ENCODE measurements at regions not wholly inside any gene's neighbourhood (a gene's known extent, or its start where the extent isn't known, plus 50 kb on each side); places are given as distances from the start of the nearest gene placed in this dataset.

GRCh38 chr15:75100679-75101078 is 77.3 kb downstream of the PPCDC start:
- Histone ChIP-seq H3K36me3 (ENCODE audit: insufficient read depth, low read length) (no peaks in the 10 kb centered on the region), H3K4me3 (ENCODE audit: low read length) (no peak overlapping the region), H3K27ac (ENCODE audit: low read depth, low read length) (no peak overlapping the region), H3K27me3 (ENCODE audit: insufficient read depth, low read length) (no peaks in the 10 kb centered on the region), H3K9me3 (ENCODE audit: insufficient read depth, low read depth, low read length) (no peaks in the 10 kb centered on the region), H3K4me1 (ENCODE audit: insufficient read depth, low read length) (no peaks in the 10 kb centered on the region), H3K9ac (ENCODE audit: low read depth, low read length) (no peak overlapping the region)
- 97% methylated on average over 2 of the region's 2 CpGs for WGBS

GRCh38 chr15:75104804-75105557 is 81.6 kb downstream of the PPCDC start:
- Histone ChIP-seq H3K9me3 (ENCODE audit: insufficient read depth, low read depth, low read length) (no peaks in the 10 kb centered on the region), H3K27ac (ENCODE audit: low read depth, low read length) (no peak overlapping the region), H3K9ac (ENCODE audit: low read depth, low read length) (no peak overlapping the region), H3K36me3 (ENCODE audit: insufficient read depth, low read length) (no peaks in the 10 kb centered on the region), H3K4me3 (ENCODE audit: low read length) (no peak overlapping the region), H3K4me1 (ENCODE audit: insufficient read depth, low read length) (no peaks in the 10 kb centered on the region), H3K27me3 (ENCODE audit: insufficient read depth, low read length) (no peaks in the 10 kb centered on the region)
- WGBS = 87% methylated on average over 3 of the region's 3 CpGs

DNA sequence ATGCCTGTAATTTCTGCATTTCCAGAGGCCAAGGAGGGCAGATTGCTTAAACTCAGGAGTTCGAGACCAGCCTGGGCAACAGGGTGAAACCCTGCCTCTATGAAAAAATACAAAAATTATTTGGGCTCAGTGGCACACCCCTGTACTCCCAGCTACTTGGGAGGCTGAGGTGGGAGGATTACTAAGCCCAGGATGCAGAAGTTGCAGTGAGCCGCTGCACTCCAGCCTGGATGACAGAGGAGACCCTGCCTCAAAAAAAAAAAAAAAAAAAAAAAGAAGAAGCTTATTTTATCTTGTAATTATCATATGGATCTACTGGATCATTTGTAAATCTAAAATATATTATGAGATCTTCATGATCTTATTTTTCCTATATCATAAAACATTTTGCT is 84.1 kb downstream of the PPCDC start:
- Histone ChIP-seq H3K4me1 (ENCODE audit: insufficient read depth, low read length) (no peaks in the 10 kb centered on the region), H3K4me3 (ENCODE audit: low read length) (no peak overlapping the region), H3K27ac (ENCODE audit: low read depth, low read length) (no peak overlapping the region), H3K27me3 (ENCODE audit: insufficient read depth, low read length) (no peaks in the 10 kb centered on the region), H3K9me3 (ENCODE audit: insufficient read depth, low read depth, low read length) (no peaks in the 10 kb centered on the region), H3K9ac (ENCODE audit: low read depth, low read length) (no peak overlapping the region), H3K36me3 (ENCODE audit: insufficient read depth, low read length) (no peaks in the 10 kb centered on the region)
- WGBS = 94% methylated on average over 1 of the region's 2 CpGs

DNA sequence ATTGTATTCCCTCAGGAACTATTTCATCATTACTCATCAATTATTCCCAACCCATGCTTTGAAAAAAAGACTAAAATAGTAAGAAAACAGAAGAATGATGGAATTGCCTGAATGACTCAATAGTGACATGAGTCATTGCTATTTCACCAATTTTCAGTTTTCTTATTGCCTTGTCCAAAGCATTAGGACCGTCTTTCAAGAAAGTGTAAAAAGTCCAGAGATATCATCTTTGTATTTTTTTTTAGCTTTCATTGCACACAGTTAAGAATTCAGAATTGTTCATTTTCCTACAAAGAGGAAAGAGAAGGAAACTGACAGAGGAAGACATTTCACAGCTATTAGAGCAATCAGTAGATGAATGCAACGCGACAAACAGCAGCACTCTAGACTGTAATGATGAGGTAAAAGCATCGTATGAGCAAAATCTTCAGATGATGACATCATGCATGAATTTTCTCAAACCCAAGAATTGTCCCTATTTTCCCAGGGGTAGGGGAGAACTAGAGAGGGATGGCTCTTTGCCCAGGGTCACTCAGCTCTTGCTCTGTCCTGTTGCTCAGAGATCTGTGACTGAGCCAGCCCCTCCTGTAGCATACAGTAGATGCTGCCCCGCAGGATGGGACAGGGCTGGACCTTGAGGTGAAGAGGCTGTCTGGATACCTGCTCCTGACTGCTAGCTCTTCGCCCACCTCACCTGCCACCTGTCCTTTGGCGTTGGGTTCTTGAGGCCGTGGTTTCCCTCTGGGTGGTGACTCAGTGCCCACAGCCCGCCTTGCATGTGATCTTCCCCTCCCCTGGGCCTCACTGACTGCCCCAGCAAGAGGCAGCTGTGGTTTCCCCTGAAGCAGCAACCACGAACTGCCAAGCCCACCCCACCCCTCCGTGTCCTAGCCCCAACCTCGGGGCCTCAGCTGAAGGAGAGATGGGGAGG is 84.8 kb downstream of the PPCDC start:
- WGBS = 80% methylated on average over 11 of the region's 12 CpGs
- Histone ChIP-seq H3K9ac (ENCODE audit: low read depth, low read length) (no peak overlapping the region), H3K36me3 (ENCODE audit: insufficient read depth, low read length) (no peaks in the 10 kb centered on the region), H3K27me3 (ENCODE audit: insufficient read depth, low read length) (no peaks in the 10 kb centered on the region), H3K4me3 (ENCODE audit: low read length) (no peak overlapping the region), H3K9me3 (ENCODE audit: insufficient read depth, low read depth, low read length) (no peaks in the 10 kb centered on the region), H3K4me1 (ENCODE audit: insufficient read depth, low read length) (no peaks in the 10 kb centered on the region), H3K27ac (ENCODE audit: low read depth, low read length) (no peak overlapping the region)

DNA sequence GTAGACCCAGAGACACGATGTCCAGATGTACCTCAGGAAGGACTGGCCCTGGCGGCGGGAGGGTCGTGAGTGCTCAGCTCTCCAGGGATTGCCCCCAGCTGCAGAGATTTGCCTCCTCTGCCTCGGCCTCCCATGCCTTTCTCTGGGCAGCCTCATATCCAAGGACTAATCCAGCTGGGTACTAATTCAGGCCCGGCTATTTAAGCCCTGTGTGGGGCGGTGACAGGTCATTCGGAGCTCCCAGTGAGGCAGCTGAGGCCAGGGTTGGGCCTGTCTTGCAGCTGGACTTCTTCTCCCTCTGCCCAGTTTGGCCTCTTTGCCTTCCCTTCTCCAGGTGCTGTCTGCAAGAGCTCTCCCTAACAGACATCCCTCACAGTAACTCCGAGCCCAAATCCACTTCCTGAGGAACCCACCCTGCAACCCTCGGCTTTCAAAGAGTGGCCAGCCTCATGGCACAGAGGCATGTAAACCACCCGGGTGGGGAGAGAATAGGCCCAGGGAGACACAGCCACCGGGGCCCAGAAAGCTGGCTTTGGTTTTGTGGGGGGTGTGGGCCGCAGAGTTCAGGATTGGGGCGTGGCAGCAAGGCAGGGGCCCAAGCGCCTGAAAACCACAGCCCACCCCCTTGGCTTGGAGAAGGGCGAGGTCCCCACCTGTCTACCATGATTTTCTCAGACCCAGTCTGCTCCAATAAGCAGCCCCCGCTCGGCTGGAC is 85.8 kb downstream of the PPCDC start:
- Histone ChIP-seq H3K9ac (ENCODE audit: low read depth, low read length) (no peak overlapping the region), H3K4me3 (ENCODE audit: low read length) (no peak overlapping the region), H3K27me3 (ENCODE audit: insufficient read depth, low read length) (no peaks in the 10 kb centered on the region), H3K36me3 (ENCODE audit: insufficient read depth, low read length) (no peaks in the 10 kb centered on the region), H3K4me1 (ENCODE audit: insufficient read depth, low read length) (no peaks in the 10 kb centered on the region), H3K27ac (ENCODE audit: low read depth, low read length) (no peak overlapping the region), H3K9me3 (ENCODE audit: insufficient read depth, low read depth, low read length) (no peaks in the 10 kb centered on the region)
- 91% methylated on average over 18 of the region's 18 CpGs for WGBS

GRCh38 chr15:75109736-75110130 is 86.3 kb downstream of the PPCDC start:
- H3K9ac ChIP-seq (ENCODE audit: low read depth, low read length) = no peak overlapping the region
- H3K27me3 ChIP-seq (ENCODE audit: insufficient read depth, low read length) = no peaks in the 10 kb centered on the region
- H3K9me3 ChIP-seq (ENCODE audit: insufficient read depth, low read depth, low read length) = no peaks in the 10 kb centered on the region
- no peak overlapping the region for H3K27ac ChIP-seq (ENCODE audit: low read depth, low read length)
- no peak overlapping the region for H3K4me3 ChIP-seq (ENCODE audit: low read length)
- WGBS = 92% methylated on average over 7 of the region's 7 CpGs
- no peaks in the 10 kb centered on the region for H3K36me3 ChIP-seq (ENCODE audit: insufficient read depth, low read length)
- H3K4me1 ChIP-seq (ENCODE audit: insufficient read depth, low read length) = no peaks in the 10 kb centered on the region

GRCh38 chr15:75112278-75112847 is 89.0 kb downstream of the PPCDC start:
- H3K9me3 ChIP-seq (ENCODE audit: insufficient read depth, low read depth, low read length) = no peaks in the 10 kb centered on the region
- H3K4me3 ChIP-seq (ENCODE audit: low read length) = no peak overlapping the region
- H3K9ac ChIP-seq (ENCODE audit: low read depth, low read length) = no peak overlapping the region
- H3K27me3 ChIP-seq (ENCODE audit: insufficient read depth, low read length) = no peaks in the 10 kb centered on the region
- H3K27ac ChIP-seq (ENCODE audit: low read depth, low read length) = no peak overlapping the region
- no peaks in the 10 kb centered on the region for H3K4me1 ChIP-seq (ENCODE audit: insufficient read depth, low read length)
- no peaks in the 10 kb centered on the region for H3K36me3 ChIP-seq (ENCODE audit: insufficient read depth, low read length)
- 95% methylated on average over 3 of the region's 4 CpGs for WGBS

GRCh38 chr15:75112848-75113492 is 88.7 kb upstream of the C15orf39 start:
- H3K36me3 ChIP-seq (ENCODE audit: insufficient read depth, low read length) = no peaks in the 10 kb centered on the region
- H3K27me3 ChIP-seq (ENCODE audit: insufficient read depth, low read length) = no peaks in the 10 kb centered on the region
- H3K9me3 ChIP-seq (ENCODE audit: insufficient read depth, low read depth, low read length) = no peaks in the 10 kb centered on the region
- WGBS = 85% methylated on average over 2 of the region's 3 CpGs
- no peak overlapping the region for H3K9ac ChIP-seq (ENCODE audit: low read depth, low read length)
- H3K4me1 ChIP-seq (ENCODE audit: insufficient read depth, low read length) = no peaks in the 10 kb centered on the region
- H3K4me3 ChIP-seq (ENCODE audit: low read length) = no peak overlapping the region
- H3K27ac ChIP-seq (ENCODE audit: low read depth, low read length) = no peak overlapping the region

DNA sequence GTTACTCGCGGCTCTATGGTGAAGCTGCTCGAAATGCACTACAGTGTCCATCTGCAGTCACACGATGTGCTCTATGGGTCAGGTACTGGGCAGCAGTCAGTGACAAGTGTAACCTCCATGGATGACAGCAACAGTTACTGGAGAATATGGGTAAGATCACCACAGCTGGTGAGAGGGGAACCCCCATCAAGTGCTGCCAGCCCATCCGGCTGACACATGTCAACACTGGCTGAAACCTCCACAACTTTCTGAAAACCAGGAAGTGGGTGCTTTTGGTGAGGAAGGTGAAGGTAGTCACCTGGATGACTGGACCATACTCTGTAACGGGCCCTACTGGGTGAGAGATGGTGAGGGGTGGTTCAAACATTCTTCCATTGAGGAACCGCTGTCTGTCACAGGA is 87.4 kb upstream of the C15orf39 start:
- Histone ChIP-seq H3K9me3 (ENCODE audit: insufficient read depth, low read depth, low read length) (no peaks in the 10 kb centered on the region), H3K36me3 (ENCODE audit: insufficient read depth, low read length) (no peaks in the 10 kb centered on the region), H3K27ac (ENCODE audit: low read depth, low read length) (no peak overlapping the region), H3K4me1 (ENCODE audit: insufficient read depth, low read length) (no peaks in the 10 kb centered on the region), H3K27me3 (ENCODE audit: insufficient read depth, low read length) (no peaks in the 10 kb centered on the region), H3K4me3 (ENCODE audit: low read length) (no peak overlapping the region), H3K9ac (ENCODE audit: low read depth, low read length) (no peak overlapping the region)
- 91% methylated on average over 7 of the region's 7 CpGs for WGBS

- Histone ChIP-seq H3K4me3 (ENCODE audit: low read length) (no peak overlapping the region), H3K9me3 (ENCODE audit: insufficient read depth, low read depth, low read length) (no peaks in the 10 kb centered on the region), H3K27ac (ENCODE audit: low read depth, low read length) (no peak overlapping the region), H3K27me3 (ENCODE audit: insufficient read depth, low read length) (no peaks in the 10 kb centered on the region), H3K4me1 (ENCODE audit: insufficient read depth, low read length) (no peaks in the 10 kb centered on the region), H3K36me3 (ENCODE audit: insufficient read depth, low read length) (no peaks in the 10 kb centered on the region), H3K9ac (ENCODE audit: low read depth, low read length) (no peak overlapping the region)
- 100% methylated on average over 3 of the region's 3 CpGs for WGBS
Measured at GRCh38 chr15:75114796-75115195, 86.9 kb upstream of the C15orf39 start.

Measured in HUES64 (cell line).